ENCODE measurements at regions not wholly inside any gene's neighbourhood (a gene's known extent, or its start where the extent isn't known, plus 50 kb on each side); places are given as distances from the start of the nearest gene placed in this dataset.

GRCh38 chr1:168452329-168452728 is 91.5 kb downstream of the XCL2 start:
- Mint-ChIP-seq H3K27ac (peak overlapping the region; percentile 10 to 42), H3K36me3 (peaks cover 9% of the 10 kb centered on the region), H3K4me1 (peaks cover 18 to 21% of the 10 kb centered on the region in 2 donors), H3K4me3 (no peak overlapping the region), H3K9me3 (peaks cover 3 to 4% of the 10 kb centered on the region in 2 donors), H3K27me3 (ENCODE audit: low read depth in 2 of 2) (no peaks in the 10 kb centered on the region)
- H3K27ac ChIP-seq (ENCODE audit: low read length) = no peak overlapping the region
- no peak for DNase-seq
- H3K36me3 ChIP-seq (ENCODE audit: control insufficient read depth, insufficient read depth, low read length) = no peaks in the 10 kb centered on the region
- H3K27me3 ChIP-seq (ENCODE audit: control insufficient read depth, insufficient read depth, low read length) = no peaks in the 10 kb centered on the region
- ATAC-seq = no peak
- intact Hi-C loops (cut with micrococcal nuclease) = no loop called here
- no peak for TF ChIP-seq CTCF (IDR thresholded peaks at IDR 0.05)
- WGBS (ENCODE audit: insufficient coverage) = 100% methylated on average over 1 of the region's 1 CpG
- H3K4me1 ChIP-seq (ENCODE audit: control insufficient read depth, insufficient read depth, low read length) = no peaks in the 10 kb centered on the region
- peaks cover 11% of the 10 kb centered on the region for H3K9me3 ChIP-seq (ENCODE audit: control insufficient read depth, insufficient read depth, low read length)
- no peak overlapping the region for H3K4me3 ChIP-seq (ENCODE audit: low read length)

- Histone ChIP-seq H3K9me3 (ENCODE audit: control insufficient read depth, insufficient read depth, low read length) (peaks cover 7% of the 10 kb centered on the region), H3K36me3 (ENCODE audit: control insufficient read depth, insufficient read depth, low read length) (no peaks in the 10 kb centered on the region), H3K4me1 (ENCODE audit: control insufficient read depth, insufficient read depth, low read length) (peaks cover 30% of the 10 kb centered on the region), H3K27ac (ENCODE audit: low read length) (no peak overlapping the region), H3K27me3 (ENCODE audit: control insufficient read depth, insufficient read depth, low read length) (no peaks in the 10 kb centered on the region), H3K4me3 (ENCODE audit: low read length) (no peak overlapping the region)
- no peak for TF ChIP-seq CTCF (IDR thresholded peaks at IDR 0.05)
- H3K4me3 Mint-ChIP-seq = no peak overlapping the region
- ATAC-seq = no peak
- H3K9me3 Mint-ChIP-seq = peaks cover 4 to 7% of the 10 kb centered on the region in 2 donors
- peaks cover 9% of the 10 kb centered on the region for H3K36me3 Mint-ChIP-seq
- intact Hi-C loops (cut with micrococcal nuclease) = no loop called here
- H3K4me1 Mint-ChIP-seq = peaks cover 41 to 51% of the 10 kb centered on the region in 2 donors
- no peaks in the 10 kb centered on the region for H3K27me3 Mint-ChIP-seq (ENCODE audit: low read depth in 2 of 2)
- 75% methylated on average over 1 of the region's 1 CpG for WGBS (ENCODE audit: insufficient coverage)
- H3K27ac Mint-ChIP-seq = no peak overlapping the region
- DNase-seq = no peak
These were observed 95.9 kb downstream of the XCL2 start for GRCh38 chr1:168447871-168448270.

GRCh38 chr1:168446081-168446480 is 97.7 kb downstream of the XCL2 start:
- Histone ChIP-seq H3K27ac (ENCODE audit: low read length) (no peak overlapping the region), H3K27me3 (ENCODE audit: control insufficient read depth, insufficient read depth, low read length) (no peaks in the 10 kb centered on the region), H3K4me1 (ENCODE audit: control insufficient read depth, insufficient read depth, low read length) (peaks cover 39% of the 10 kb centered on the region), H3K9me3 (ENCODE audit: control insufficient read depth, insufficient read depth, low read length) (no peaks in the 10 kb centered on the region), H3K36me3 (ENCODE audit: control insufficient read depth, insufficient read depth, low read length) (no peaks in the 10 kb centered on the region), H3K4me3 (ENCODE audit: low read length) (no peak overlapping the region)
- no peak overlapping the region for H3K4me3 Mint-ChIP-seq
- no peaks in the 10 kb centered on the region for H3K36me3 Mint-ChIP-seq
- H3K4me1 Mint-ChIP-seq = peaks cover 45 to 54% of the 10 kb centered on the region in 2 donors
- peak overlapping the region; percentile 39 to 84 for H3K27ac Mint-ChIP-seq
- 89% methylated on average over 3 of the region's 5 CpGs for WGBS (ENCODE audit: insufficient coverage)
- intact Hi-C loops (cut with micrococcal nuclease) = no loop called here
- peaks cover 2 to 3% of the 10 kb centered on the region in 2 donors for H3K9me3 Mint-ChIP-seq
- no peak for DNase-seq
- no peak for ATAC-seq
- no peak for TF ChIP-seq CTCF (IDR thresholded peaks at IDR 0.05)
- no peaks in the 10 kb centered on the region for H3K27me3 Mint-ChIP-seq (ENCODE audit: low read depth in 2 of 2)

- WGBS (ENCODE audit: insufficient coverage) = 24% methylated on average over 5 of the region's 5 CpGs
- H3K27ac ChIP-seq (ENCODE audit: low read length) = peak overlapping the region; percentile 60
- peaks cover 55% of the 10 kb centered on the region for H3K4me1 ChIP-seq (ENCODE audit: control insufficient read depth, insufficient read depth, low read length)
- no peaks in the 10 kb centered on the region for H3K27me3 Mint-ChIP-seq (ENCODE audit: low read depth in 2 of 2)
- DNase-seq (peak in 1 of 2 donors; percentile 67), ATAC-seq (peak in 2 of 3 donors; percentile 24 to 42)
- intact Hi-C loops (cut with micrococcal nuclease) = no loop called here
- H3K27me3 ChIP-seq (ENCODE audit: control insufficient read depth, insufficient read depth, low read length) = no peaks in the 10 kb centered on the region
- H3K27ac Mint-ChIP-seq = peak overlapping the region; percentile 39 to 84
- H3K36me3 ChIP-seq (ENCODE audit: control insufficient read depth, insufficient read depth, low read length) = no peaks in the 10 kb centered on the region
- peaks cover 67 to 76% of the 10 kb centered on the region in 2 donors for H3K4me1 Mint-ChIP-seq
- TF ChIP-seq CTCF (IDR thresholded peaks at IDR 0.05) = no peak
- H3K4me3 Mint-ChIP-seq = peak overlapping the region; percentile 69
- H3K4me3 ChIP-seq (ENCODE audit: low read length) = no peak overlapping the region
- no peaks in the 10 kb centered on the region for H3K9me3 ChIP-seq (ENCODE audit: control insufficient read depth, insufficient read depth, low read length)
- H3K36me3 Mint-ChIP-seq = no peaks in the 10 kb centered on the region
- peaks cover 2 to 3% of the 10 kb centered on the region in 2 donors for H3K9me3 Mint-ChIP-seq
These were observed 99.9 kb downstream of the XCL2 start for GRCh38 chr1:168443899-168444298.

Measured in natural killer cell (primary cell).